ENCODE measurements at regions not wholly inside any gene's neighbourhood (a gene's known extent, or its start where the extent isn't known, plus 50 kb on each side); places are given as distances from the start of the nearest gene placed in this dataset.
"Not testable (repeated sequence)": the region's sequence is repeated elsewhere in the genome, so short reads cannot be mapped to it uniquely, and the experiment has no call there.

DNA sequence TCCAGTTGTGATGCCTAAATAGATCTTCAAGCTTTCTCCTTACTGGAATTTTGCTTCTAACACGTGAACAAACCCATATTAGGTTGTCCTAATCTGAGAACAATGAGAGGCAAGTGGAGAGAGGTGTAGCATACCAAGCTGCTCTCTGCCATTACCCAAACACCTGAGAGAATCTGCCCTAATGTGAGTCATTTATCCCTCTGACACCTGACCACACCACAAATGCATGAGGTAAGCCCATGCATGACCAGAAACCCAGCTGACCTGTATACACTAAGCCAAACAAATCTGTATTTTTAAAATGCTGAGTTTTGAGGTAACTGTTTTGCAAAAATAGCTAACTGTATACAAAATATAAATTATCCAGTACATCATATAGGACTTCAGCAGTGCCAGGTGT lies 1458.1 kb upstream of the B3GALT2 start:
- no peak for TF ChIP-seq CTCF (IDR thresholded peaks at IDR 0.05; ENCODE audit: insufficient read depth, low read depth, low read length)
- H3K4me3 ChIP-seq (ENCODE audit: low read depth, low read length): no peak overlapping the region
- no peak for DNase-seq (ENCODE audit: low read depth)

DNA sequence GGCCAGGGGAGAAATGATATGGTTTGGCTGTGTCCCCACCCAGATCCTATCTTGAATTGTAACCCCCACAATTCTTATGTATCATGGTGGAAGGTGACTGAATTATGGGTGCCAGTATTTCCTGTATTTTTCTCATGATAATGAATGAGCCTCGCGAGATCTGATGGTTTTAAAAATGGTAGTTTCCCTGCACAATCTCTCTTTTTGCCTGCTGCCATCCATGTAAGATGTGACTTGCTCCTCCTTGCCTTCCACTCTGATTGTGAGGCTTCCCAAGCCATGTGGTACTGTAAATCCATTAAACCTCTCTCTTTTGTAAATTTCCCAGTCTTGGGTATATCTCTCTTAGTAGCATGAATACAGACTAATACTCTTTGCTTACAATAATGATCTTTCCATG lies 1453.9 kb upstream of the B3GALT2 start:
- no peak for TF ChIP-seq CTCF (IDR thresholded peaks at IDR 0.05; ENCODE audit: insufficient read depth, low read depth, low read length)
- H3K4me3 ChIP-seq (ENCODE audit: low read depth, low read length): no peak overlapping the region
- no peak for DNase-seq (ENCODE audit: low read depth)

GRCh38 chr1:194629011-194629410 lies 1442.6 kb upstream of the B3GALT2 start:
- no peak for TF ChIP-seq CTCF (IDR thresholded peaks at IDR 0.05; ENCODE audit: insufficient read depth, low read depth, low read length)
- no peak for DNase-seq (ENCODE audit: low read depth)

GRCh38 chr1:194624833-194625232 lies 1438.4 kb upstream of the B3GALT2 start:
- no peak for DNase-seq (ENCODE audit: low read depth)
- no peak for TF ChIP-seq CTCF (IDR thresholded peaks at IDR 0.05; ENCODE audit: insufficient read depth, low read depth, low read length)
- no peak overlapping the region for H3K4me3 ChIP-seq (ENCODE audit: low read depth, low read length)

More at GRCh38 chr1:194629011-194629410, 1442.6 kb upstream of the B3GALT2 start:
- H3K4me3 ChIP-seq (ENCODE audit: low read depth, low read length): no peak overlapping the region

- no peak overlapping the region for H3K4me3 ChIP-seq (ENCODE audit: low read depth, low read length)
- TF ChIP-seq CTCF (IDR thresholded peaks at IDR 0.05; ENCODE audit: insufficient read depth, low read depth, low read length): no peak
- DNase-seq (ENCODE audit: low read depth): no peak
Observed at GRCh38 chr1:194618101-194618500, 1431.7 kb upstream of the B3GALT2 start.

GRCh38 chr1:194617272-194617671 lies 1430.9 kb upstream of the B3GALT2 start:
- not testable (repeated sequence) for H3K4me3 ChIP-seq (ENCODE audit: low read depth, low read length); DNase-seq (ENCODE audit: low read depth)

- no peak overlapping the region for H3K4me3 ChIP-seq (ENCODE audit: low read depth, low read length)
- no peak for DNase-seq (ENCODE audit: low read depth)
- no peak for TF ChIP-seq CTCF (IDR thresholded peaks at IDR 0.05; ENCODE audit: insufficient read depth, low read depth, low read length)
Observed at GRCh38 chr1:194616835-194617234, 1430.4 kb upstream of the B3GALT2 start.

Measured in fibroblast of villous mesenchyme (primary cell).